ENCODE measurements at regions not wholly inside any gene's neighbourhood (a gene's known extent, or its start where the extent isn't known, plus 50 kb on each side); places are given as distances from the start of the nearest gene placed in this dataset.

- TF ChIP-seq CREM (CRISPR knock-in tag; IDR thresholded peaks at IDR 0.05), result no peak
Measured at GRCh38 chr5:96226941-96227552, 206.0 kb downstream of the PCSK1 start (continued).

GRCh38 chr5:96222129-96222528 is 210.9 kb downstream of the PCSK1 start:
- Mint-ChIP-seq H3K27me3 (ENCODE audit: low read depth) (no peaks in the 10 kb centered on the region), H3K27ac (no peak overlapping the region), H3K4me3 (no peak overlapping the region)

More at GRCh38 chr5:96222129-96222528, 210.9 kb downstream of the PCSK1 start:
- Mint-ChIP-seq H3K9me3 (peaks cover 3% of the 10 kb centered on the region; the same call in 1 of the 2 replicates), H3K4me1 (peaks cover 5% of the 10 kb centered on the region; the same call in 1 of the 2 replicates), H3K36me3 (no peaks in the 10 kb centered on the region)
- ATAC-seq (no peak), DNase-seq (ENCODE audit: low spot score) (no peak)
- TF ChIP-seq MXD4 (CRISPR knock-in tag; IDR thresholded peaks at IDR 0.05; ENCODE audit: borderline replicate concordance) (no peak), SP1 (CRISPR knock-in tag; conservative IDR thresholded peaks at IDR 0.05) (no peak), ZNF425 (CRISPR knock-in tag; conservative IDR thresholded peaks at IDR 0.05) (no peak), TP53 (CRISPR knock-in tag; IDR thresholded peaks at IDR 0.05) (no peak), PRDM15 (CRISPR knock-in tag; IDR thresholded peaks at IDR 0.05) (no peak), ZNF423 (CRISPR knock-in tag; IDR thresholded peaks at IDR 0.05) (no peak), MAX (CRISPR knock-in tag; IDR thresholded peaks at IDR 0.05) (no peak), ESRRA (CRISPR knock-in tag; IDR thresholded peaks at IDR 0.05; ENCODE audit: borderline replicate concordance) (no peak), SMAD4 (CRISPR knock-in tag; IDR thresholded peaks at IDR 0.05) (no peak), HMGA2 (CRISPR knock-in tag; IDR thresholded peaks at IDR 0.05) (no peak), ZBTB43 (CRISPR knock-in tag; IDR thresholded peaks at IDR 0.05) (no peak), CREB1 (CRISPR knock-in tag; IDR thresholded peaks at IDR 0.05) (no peak), USF1 (CRISPR knock-in tag; IDR thresholded peaks at IDR 0.05) (no peak)
- ChIA-PET POLR2A (no interaction called here), CTCF (no interaction called here)
